ENCODE measurements at regions not wholly inside any gene's neighbourhood (a gene's known extent, or its start where the extent isn't known, plus 50 kb on each side); places are given as distances from the start of the nearest gene placed in this dataset.

DNA sequence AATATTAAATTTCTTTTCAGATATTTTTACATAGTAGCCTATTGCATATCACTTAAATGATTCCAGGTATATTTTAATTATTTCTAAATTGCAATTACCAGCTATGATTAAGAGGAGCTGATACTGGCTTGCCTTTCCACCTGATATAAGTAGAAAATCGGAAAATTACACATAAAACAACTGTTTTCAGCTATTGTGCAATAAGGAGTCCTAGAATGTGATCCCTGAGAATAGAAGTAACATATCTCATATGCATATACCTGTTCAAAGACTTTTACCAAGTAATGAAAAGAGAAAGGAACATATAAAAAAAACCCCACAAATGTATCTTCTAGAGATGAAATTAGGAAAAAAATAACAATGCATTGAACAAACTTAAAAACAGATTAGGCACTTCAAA lies 1354.6 kb upstream of the PCDH9 start:
- FAIRE-seq (no peak), DNase-seq (ENCODE audit: low read depth, low spot score) (no peak)
- H3K9ac ChIP-seq (ENCODE audit: control insufficient read depth, extremely low read depth, insufficient read depth, low read length): no peak overlapping the region
- H4K20me1 ChIP-seq (ENCODE audit: control insufficient read depth, extremely low read depth, insufficient read depth, low read length): no peaks in the 10 kb centered on the region
- no peak overlapping the region for H3K27ac ChIP-seq (ENCODE audit: control insufficient read depth, insufficient read depth, low read length)
- dilution Hi-C loops (cut with MboI; ENCODE audit: extremely low pct_ligation_motif_present, low sequenced_read_pairs): no loop called here
- H3K79me2 ChIP-seq (ENCODE audit: control insufficient read depth, insufficient read depth, low read length): no peaks in the 10 kb centered on the region
- no peak overlapping the region for H2AFZ ChIP-seq (ENCODE audit: control insufficient read depth, low read length)
- H3K4me1 ChIP-seq (ENCODE audit: control insufficient read depth, extremely low read depth, insufficient read depth, low read length): no peaks in the 10 kb centered on the region
- no peak overlapping the region for H3K4me2 ChIP-seq (ENCODE audit: control insufficient read depth, extremely low read depth, insufficient read depth, low read depth, low read length)
- TF ChIP-seq, protein P1, sequence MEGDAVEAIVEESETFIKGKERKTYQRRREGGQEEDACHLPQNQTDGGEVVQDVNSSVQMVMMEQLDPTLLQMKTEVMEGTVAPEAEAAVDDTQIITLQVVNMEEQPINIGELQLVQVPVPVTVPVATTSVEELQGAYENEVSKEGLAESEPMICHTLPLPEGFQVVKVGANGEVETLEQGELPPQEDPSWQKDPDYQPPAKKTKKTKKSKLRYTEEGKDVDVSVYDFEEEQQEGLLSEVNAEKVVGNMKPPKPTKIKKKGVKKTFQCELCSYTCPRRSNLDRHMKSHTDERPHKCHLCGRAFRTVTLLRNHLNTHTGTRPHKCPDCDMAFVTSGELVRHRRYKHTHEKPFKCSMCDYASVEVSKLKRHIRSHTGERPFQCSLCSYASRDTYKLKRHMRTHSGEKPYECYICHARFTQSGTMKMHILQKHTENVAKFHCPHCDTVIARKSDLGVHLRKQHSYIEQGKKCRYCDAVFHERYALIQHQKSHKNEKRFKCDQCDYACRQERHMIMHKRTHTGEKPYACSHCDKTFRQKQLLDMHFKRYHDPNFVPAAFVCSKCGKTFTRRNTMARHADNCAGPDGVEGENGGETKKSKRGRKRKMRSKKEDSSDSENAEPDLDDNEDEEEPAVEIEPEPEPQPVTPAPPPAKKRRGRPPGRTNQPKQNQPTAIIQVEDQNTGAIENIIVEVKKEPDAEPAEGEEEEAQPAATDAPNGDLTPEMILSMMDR (optimal IDR thresholded peaks at IDR 0.05 in 1 of 3, IDR thresholded peaks at IDR 0.05 in 1 of 3, conservative IDR thresholded peaks at IDR 0.05 in 1 of 3; ENCODE audit: extremely low read depth in 1 of 3, insufficient read depth in 2 of 3, low read length in 3 of 3): no peak
- no peak for TF ChIP-seq EZH2 (IDR thresholded peaks at IDR 0.05; ENCODE audit: low read length)
- no peaks in the 10 kb centered on the region for H3K9me1 ChIP-seq (ENCODE audit: control insufficient read depth, extremely low read depth, insufficient read depth, low read length)
- H3K4me3 ChIP-seq (ENCODE audit: control insufficient read depth in 2 of 3, extremely low read depth in 1 of 3, insufficient read depth in 2 of 3, low read depth in 1 of 3, low read length in 3 of 3): no peak overlapping the region
- no peaks in the 10 kb centered on the region for H3K27me3 ChIP-seq (ENCODE audit: control insufficient read depth, extremely low read depth, insufficient read depth, low read length)
- H3K9me3 ChIP-seq (ENCODE audit: control insufficient read depth, low read depth, low read length): no peaks in the 10 kb centered on the region
- no peaks in the 10 kb centered on the region for H3K36me3 ChIP-seq (ENCODE audit: control insufficient read depth in 2 of 2, extremely low read depth in 1 of 2, insufficient read depth in 2 of 2, low read length in 2 of 2)

DNA sequence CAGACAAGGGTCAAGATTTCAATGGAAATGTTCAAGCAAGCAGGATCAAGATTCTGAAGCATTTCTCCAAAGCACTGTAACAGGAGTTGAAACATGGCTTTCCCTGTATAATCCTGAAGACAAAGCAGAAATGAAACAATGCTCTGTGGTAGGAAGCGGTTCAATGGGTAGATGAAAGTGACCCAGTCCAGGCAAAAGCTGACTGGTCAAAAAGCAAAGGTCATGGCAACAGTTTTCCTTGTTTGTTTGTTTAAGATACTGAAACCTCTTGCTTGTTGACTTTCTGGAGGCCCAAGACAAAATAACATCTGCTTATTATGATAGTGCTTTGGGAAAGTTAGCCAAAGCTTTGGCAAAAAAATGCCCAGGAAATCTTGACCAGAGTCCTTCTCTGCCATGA lies 1343.9 kb upstream of the PCDH9 start:
- Histone ChIP-seq H2AFZ (ENCODE audit: control insufficient read depth, low read length) (no peak overlapping the region), H3K4me1 (ENCODE audit: control insufficient read depth, extremely low read depth, insufficient read depth, low read length) (no peaks in the 10 kb centered on the region), H3K27ac (ENCODE audit: control insufficient read depth, insufficient read depth, low read length) (no peak overlapping the region), H3K79me2 (ENCODE audit: control insufficient read depth, insufficient read depth, low read length) (no peaks in the 10 kb centered on the region), H3K36me3 (ENCODE audit: control insufficient read depth in 2 of 2, extremely low read depth in 1 of 2, insufficient read depth in 2 of 2, low read length in 2 of 2) (no peaks in the 10 kb centered on the region), H4K20me1 (ENCODE audit: control insufficient read depth, extremely low read depth, insufficient read depth, low read length) (no peaks in the 10 kb centered on the region), H3K4me2 (ENCODE audit: control insufficient read depth, extremely low read depth, insufficient read depth, low read depth, low read length) (no peak overlapping the region), H3K4me3 (ENCODE audit: control insufficient read depth in 2 of 3, extremely low read depth in 1 of 3, insufficient read depth in 2 of 3, low read depth in 1 of 3, low read length in 3 of 3) (no peak overlapping the region), H3K9ac (ENCODE audit: control insufficient read depth, extremely low read depth, insufficient read depth, low read length) (no peak overlapping the region), H3K27me3 (ENCODE audit: control insufficient read depth, extremely low read depth, insufficient read depth, low read length) (no peaks in the 10 kb centered on the region), H3K9me3 (ENCODE audit: control insufficient read depth, low read depth, low read length) (no peaks in the 10 kb centered on the region), H3K9me1 (ENCODE audit: control insufficient read depth, extremely low read depth, insufficient read depth, low read length) (no peaks in the 10 kb centered on the region)
- FAIRE-seq: no peak
- dilution Hi-C loops (cut with MboI; ENCODE audit: extremely low pct_ligation_motif_present, low sequenced_read_pairs): no loop called here
- DNase-seq (ENCODE audit: low read depth, low spot score): no peak
- TF ChIP-seq EZH2 (IDR thresholded peaks at IDR 0.05; ENCODE audit: low read length): no peak
- TF ChIP-seq, protein P1 (optimal IDR thresholded peaks at IDR 0.05 in 1 of 3, IDR thresholded peaks at IDR 0.05 in 1 of 3, conservative IDR thresholded peaks at IDR 0.05 in 1 of 3; ENCODE audit: extremely low read depth in 1 of 3, insufficient read depth in 2 of 3, low read length in 3 of 3): no peak

Measured in keratinocyte (primary cell).